Hepatocyte (in vitro differentiated cells): ENCODE measurements at regions not wholly inside any gene's neighbourhood (a gene's known extent, or its start where the extent isn't known, plus 50 kb on each side); places are given as distances from the start of the nearest gene placed in this dataset.

Experiments
- EZH2phosphoT487 ChIP-seq: fragments of 200-600 bp; sonication (generic); IDR thresholded peaks from one replicate; pipeline ENCODE4 v1.6.1; 2018; ENCODE audit warnings: antibody characterized with exemption, mild to moderate bottlenecking, low read depth, moderate library complexity; ENCODE audit not compliant: unreplicated experiment, severe bottlenecking
- TF ChIP-seq, protein P1 (sequence below): fragments of 200-600 bp; sonication (generic); IDR thresholded peaks from 2 replicates; pipeline ENCODE4 v1.5.1; 2016; ENCODE audit warnings: antibody characterized with exemption, mild to moderate bottlenecking; ENCODE audit not compliant: poor library complexity

- TF ChIP-seq, protein P1, sequence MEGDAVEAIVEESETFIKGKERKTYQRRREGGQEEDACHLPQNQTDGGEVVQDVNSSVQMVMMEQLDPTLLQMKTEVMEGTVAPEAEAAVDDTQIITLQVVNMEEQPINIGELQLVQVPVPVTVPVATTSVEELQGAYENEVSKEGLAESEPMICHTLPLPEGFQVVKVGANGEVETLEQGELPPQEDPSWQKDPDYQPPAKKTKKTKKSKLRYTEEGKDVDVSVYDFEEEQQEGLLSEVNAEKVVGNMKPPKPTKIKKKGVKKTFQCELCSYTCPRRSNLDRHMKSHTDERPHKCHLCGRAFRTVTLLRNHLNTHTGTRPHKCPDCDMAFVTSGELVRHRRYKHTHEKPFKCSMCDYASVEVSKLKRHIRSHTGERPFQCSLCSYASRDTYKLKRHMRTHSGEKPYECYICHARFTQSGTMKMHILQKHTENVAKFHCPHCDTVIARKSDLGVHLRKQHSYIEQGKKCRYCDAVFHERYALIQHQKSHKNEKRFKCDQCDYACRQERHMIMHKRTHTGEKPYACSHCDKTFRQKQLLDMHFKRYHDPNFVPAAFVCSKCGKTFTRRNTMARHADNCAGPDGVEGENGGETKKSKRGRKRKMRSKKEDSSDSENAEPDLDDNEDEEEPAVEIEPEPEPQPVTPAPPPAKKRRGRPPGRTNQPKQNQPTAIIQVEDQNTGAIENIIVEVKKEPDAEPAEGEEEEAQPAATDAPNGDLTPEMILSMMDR = no peak
- no peak for TF ChIP-seq EZH2phosphoT487
These were observed 125.6 kb upstream of the SPRY4 start for GRCh38 chr5:142450419-142450818.
